ENCODE measurements at regions not wholly inside any gene's neighbourhood (a gene's known extent, or its start where the extent isn't known, plus 50 kb on each side); places are given as distances from the start of the nearest gene placed in this dataset.

GRCh38 chr6:144639654-144640053 lies 354.5 kb downstream of the UTRN start:
- Histone ChIP-seq H2AK5ac (ENCODE audit: low read length) (no peak overlapping the region), H3K36me3 (ENCODE audit: control insufficient read depth, insufficient read depth, low read length) (no peaks in the 10 kb centered on the region), H3K18ac (ENCODE audit: low read length) (no peak overlapping the region), H3K27me3 (ENCODE audit: insufficient read depth, low read length, poor library complexity) (no peaks in the 10 kb centered on the region), H3K79me1 (ENCODE audit: low read length) (no peaks in the 10 kb centered on the region), H2BK15ac (replicated peaks; ENCODE audit: low read depth) (no peak overlapping the region), H3K27ac (ENCODE audit: low read depth, low read length) (no peak overlapping the region), H2BK120ac (ENCODE audit: low read depth, low read length) (no peak overlapping the region), H3K4ac (ENCODE audit: low read depth, low read length) (no peak overlapping the region), H2BK5ac (ENCODE audit: low read length) (no peak overlapping the region), H3K9ac (ENCODE audit: low read length) (no peak overlapping the region), H3K23ac (ENCODE audit: low read length) (no peak overlapping the region), H3K4me2 (ENCODE audit: low read length) (no peak overlapping the region), H3K4me3 (ENCODE audit: low read length) (no peak overlapping the region), H4K5ac (ENCODE audit: low read length) (no peak overlapping the region), H3K79me2 (ENCODE audit: control insufficient read depth, insufficient read depth, low read length) (no peaks in the 10 kb centered on the region), H3K4me1 (ENCODE audit: control insufficient read depth, low read depth, low read length) (peaks cover under 1% of the 10 kb centered on the region), H3K56ac (ENCODE audit: low read length) (no peak overlapping the region), H4K8ac (ENCODE audit: low read depth, low read length) (no peak overlapping the region)
- WGBS (ENCODE audit: extremely low coverage, insufficient coverage, low lambda C conversion rate): no CpG with 5 or more reads among the region's 1 CpG
- DNase-seq: peak; percentile 77

- H2BK120ac ChIP-seq (ENCODE audit: low read depth, low read length): no peak overlapping the region
- H2BK15ac ChIP-seq (replicated peaks; ENCODE audit: low read depth): no peak overlapping the region
- no peak overlapping the region for H3K23ac ChIP-seq (ENCODE audit: low read length)
- DNase-seq: no peak
- H2AK5ac ChIP-seq (ENCODE audit: low read length): no peak overlapping the region
- H3K79me1 ChIP-seq (ENCODE audit: low read length): no peaks in the 10 kb centered on the region
- H3K56ac ChIP-seq (ENCODE audit: low read length): no peak overlapping the region
- peaks cover 2% of the 10 kb centered on the region for H3K4me1 ChIP-seq (ENCODE audit: control insufficient read depth, low read depth, low read length)
- H4K8ac ChIP-seq (ENCODE audit: low read depth, low read length): no peak overlapping the region
- H3K18ac ChIP-seq (ENCODE audit: low read length): no peak overlapping the region
- H3K9ac ChIP-seq (ENCODE audit: low read length): no peak overlapping the region
- no peaks in the 10 kb centered on the region for H3K27me3 ChIP-seq (ENCODE audit: insufficient read depth, low read length, poor library complexity)
- H4K5ac ChIP-seq (ENCODE audit: low read length): no peak overlapping the region
- no peak overlapping the region for H3K27ac ChIP-seq (ENCODE audit: low read depth, low read length)
- no CpG with 5 or more reads among the region's 1 CpG for WGBS (ENCODE audit: extremely low coverage, insufficient coverage, low lambda C conversion rate)
- H3K4me3 ChIP-seq (ENCODE audit: low read length): no peak overlapping the region
- H2BK5ac ChIP-seq (ENCODE audit: low read length): no peak overlapping the region
- H3K4ac ChIP-seq (ENCODE audit: low read depth, low read length): no peak overlapping the region
- no peaks in the 10 kb centered on the region for H3K79me2 ChIP-seq (ENCODE audit: control insufficient read depth, insufficient read depth, low read length)
- H3K36me3 ChIP-seq (ENCODE audit: control insufficient read depth, insufficient read depth, low read length): no peaks in the 10 kb centered on the region
- no peak overlapping the region for H3K4me2 ChIP-seq (ENCODE audit: low read length)
These were observed 356.2 kb downstream of the UTRN start for GRCh38 chr6:144641286-144641685.

GRCh38 chr6:144644776-144645175 lies 359.6 kb downstream of the UTRN start:
- no CpG with 5 or more reads among the region's 1 CpG for WGBS (ENCODE audit: extremely low coverage, insufficient coverage, low lambda C conversion rate)
- peak; percentile 56 for DNase-seq
- no peak overlapping the region for H3K4me3 ChIP-seq (ENCODE audit: low read length)
- no peak overlapping the region for H2BK120ac ChIP-seq (ENCODE audit: low read depth, low read length)
- no peak overlapping the region for H2AK5ac ChIP-seq (ENCODE audit: low read length)
- H2BK15ac ChIP-seq (replicated peaks; ENCODE audit: low read depth): no peak overlapping the region
- H3K9ac ChIP-seq (ENCODE audit: low read length): no peak overlapping the region
- no peak overlapping the region for H3K4ac ChIP-seq (ENCODE audit: low read depth, low read length)
- H3K36me3 ChIP-seq (ENCODE audit: control insufficient read depth, insufficient read depth, low read length): no peaks in the 10 kb centered on the region
- no peak overlapping the region for H2BK5ac ChIP-seq (ENCODE audit: low read length)
- no peak overlapping the region for H3K23ac ChIP-seq (ENCODE audit: low read length)
- H3K79me2 ChIP-seq (ENCODE audit: control insufficient read depth, insufficient read depth, low read length): no peaks in the 10 kb centered on the region
- H3K56ac ChIP-seq (ENCODE audit: low read length): no peak overlapping the region
- no peaks in the 10 kb centered on the region for H3K27me3 ChIP-seq (ENCODE audit: insufficient read depth, low read length, poor library complexity)
- H3K4me1 ChIP-seq (ENCODE audit: control insufficient read depth, low read depth, low read length): peaks cover 2% of the 10 kb centered on the region
- no peak overlapping the region for H4K8ac ChIP-seq (ENCODE audit: low read depth, low read length)
- H3K27ac ChIP-seq (ENCODE audit: low read depth, low read length): no peak overlapping the region
- no peak overlapping the region for H4K5ac ChIP-seq (ENCODE audit: low read length)
- no peak overlapping the region for H3K18ac ChIP-seq (ENCODE audit: low read length)
- no peak overlapping the region for H3K4me2 ChIP-seq (ENCODE audit: low read length)
- no peaks in the 10 kb centered on the region for H3K79me1 ChIP-seq (ENCODE audit: low read length)

GRCh38 chr6:144646093-144647056 lies 361.2 kb downstream of the UTRN start:
- H3K27ac ChIP-seq (ENCODE audit: low read depth, low read length): no peak overlapping the region
- DNase-seq: no peak

GRCh38 chr6:144647406-144647964 lies 362.4 kb downstream of the UTRN start:
- no peak overlapping the region for H3K4ac ChIP-seq (ENCODE audit: low read depth, low read length)
- H3K18ac ChIP-seq (ENCODE audit: low read length): peak overlapping the region; percentile 76
- H3K36me3 ChIP-seq (ENCODE audit: control insufficient read depth, insufficient read depth, low read length): no peaks in the 10 kb centered on the region
- no peak overlapping the region for H4K5ac ChIP-seq (ENCODE audit: low read length)
- no peak overlapping the region for H3K9ac ChIP-seq (ENCODE audit: low read length)
- no peak overlapping the region for H3K4me2 ChIP-seq (ENCODE audit: low read length)
- no peak overlapping the region for H4K8ac ChIP-seq (ENCODE audit: low read depth, low read length)
- H2BK15ac ChIP-seq (replicated peaks; ENCODE audit: low read depth): no peak overlapping the region
- H3K79me1 ChIP-seq (ENCODE audit: low read length): no peaks in the 10 kb centered on the region
- no peaks in the 10 kb centered on the region for H3K27me3 ChIP-seq (ENCODE audit: insufficient read depth, low read length, poor library complexity)
- no peak overlapping the region for H3K4me3 ChIP-seq (ENCODE audit: low read length)
- H3K27ac ChIP-seq (ENCODE audit: low read depth, low read length): no peak overlapping the region
- peak overlapping the region; percentile 12 for H2BK120ac ChIP-seq (ENCODE audit: low read depth, low read length)
- no peak overlapping the region for H3K56ac ChIP-seq (ENCODE audit: low read length)
- peak; percentile 18 for DNase-seq
- H3K23ac ChIP-seq (ENCODE audit: low read length): no peak overlapping the region
- no peak overlapping the region for H2BK5ac ChIP-seq (ENCODE audit: low read length)
- H3K79me2 ChIP-seq (ENCODE audit: control insufficient read depth, insufficient read depth, low read length): no peaks in the 10 kb centered on the region
- H2AK5ac ChIP-seq (ENCODE audit: low read length): no peak overlapping the region
- peaks cover 2% of the 10 kb centered on the region for H3K4me1 ChIP-seq (ENCODE audit: control insufficient read depth, low read depth, low read length)
- no CpG with 5 or more reads among the region's 6 CpGs for WGBS (ENCODE audit: extremely low coverage, insufficient coverage, low lambda C conversion rate)

More at GRCh38 chr6:144646093-144647056, 361.2 kb downstream of the UTRN start:
- H3K79me1 ChIP-seq (ENCODE audit: low read length): no peaks in the 10 kb centered on the region
- H2AK5ac ChIP-seq (ENCODE audit: low read length): no peak overlapping the region
- no peaks in the 10 kb centered on the region for H3K79me2 ChIP-seq (ENCODE audit: control insufficient read depth, insufficient read depth, low read length)
- H3K23ac ChIP-seq (ENCODE audit: low read length): no peak overlapping the region
- WGBS (ENCODE audit: extremely low coverage, insufficient coverage, low lambda C conversion rate): no CpG with 5 or more reads among the region's 4 CpGs
- no peak overlapping the region for H4K8ac ChIP-seq (ENCODE audit: low read depth, low read length)
- no peak overlapping the region for H3K9ac ChIP-seq (ENCODE audit: low read length)
- no peaks in the 10 kb centered on the region for H3K36me3 ChIP-seq (ENCODE audit: control insufficient read depth, insufficient read depth, low read length)
- H3K56ac ChIP-seq (ENCODE audit: low read length): no peak overlapping the region
- H2BK5ac ChIP-seq (ENCODE audit: low read length): no peak overlapping the region
- H3K27me3 ChIP-seq (ENCODE audit: insufficient read depth, low read length, poor library complexity): no peaks in the 10 kb centered on the region
- no peak overlapping the region for H2BK15ac ChIP-seq (replicated peaks; ENCODE audit: low read depth)
- no peak overlapping the region for H3K4me3 ChIP-seq (ENCODE audit: low read length)
- H2BK120ac ChIP-seq (ENCODE audit: low read depth, low read length): no peak overlapping the region
- peaks cover 2% of the 10 kb centered on the region for H3K4me1 ChIP-seq (ENCODE audit: control insufficient read depth, low read depth, low read length)
- H3K4me2 ChIP-seq (ENCODE audit: low read length): no peak overlapping the region
- H3K4ac ChIP-seq (ENCODE audit: low read depth, low read length): no peak overlapping the region
- no peak overlapping the region for H3K18ac ChIP-seq (ENCODE audit: low read length)
- H4K5ac ChIP-seq (ENCODE audit: low read length): no peak overlapping the region
